ENCODE measurements at regions not wholly inside any gene's neighbourhood (a gene's known extent, or its start where the extent isn't known, plus 50 kb on each side); places are given as distances from the start of the nearest gene placed in this dataset.

DNA sequence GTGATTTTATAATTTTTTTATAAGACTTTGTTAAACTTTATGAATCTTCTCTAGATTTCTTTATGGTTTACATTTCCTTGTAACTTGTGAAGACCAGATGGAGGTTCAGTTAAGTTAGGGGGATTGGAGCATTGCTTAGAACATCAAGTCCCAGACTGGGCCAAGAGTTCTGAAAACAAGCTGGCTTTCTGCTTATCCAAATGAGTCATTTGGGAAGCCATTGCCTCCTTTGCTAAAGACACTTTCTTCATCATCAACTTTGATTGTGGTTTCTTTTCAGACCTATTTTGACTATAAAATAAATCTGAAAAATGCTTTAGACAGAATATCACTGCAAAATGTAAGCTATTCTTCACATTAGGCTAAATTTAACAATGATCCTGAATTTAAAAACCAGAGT lies 446.8 kb downstream of the USP25 start:
- H3K4me3 ChIP-seq (ENCODE audit: low read depth, low read length) = no peak overlapping the region
- no peak for DNase-seq (ENCODE audit: low read depth)
- TF ChIP-seq, protein P1, sequence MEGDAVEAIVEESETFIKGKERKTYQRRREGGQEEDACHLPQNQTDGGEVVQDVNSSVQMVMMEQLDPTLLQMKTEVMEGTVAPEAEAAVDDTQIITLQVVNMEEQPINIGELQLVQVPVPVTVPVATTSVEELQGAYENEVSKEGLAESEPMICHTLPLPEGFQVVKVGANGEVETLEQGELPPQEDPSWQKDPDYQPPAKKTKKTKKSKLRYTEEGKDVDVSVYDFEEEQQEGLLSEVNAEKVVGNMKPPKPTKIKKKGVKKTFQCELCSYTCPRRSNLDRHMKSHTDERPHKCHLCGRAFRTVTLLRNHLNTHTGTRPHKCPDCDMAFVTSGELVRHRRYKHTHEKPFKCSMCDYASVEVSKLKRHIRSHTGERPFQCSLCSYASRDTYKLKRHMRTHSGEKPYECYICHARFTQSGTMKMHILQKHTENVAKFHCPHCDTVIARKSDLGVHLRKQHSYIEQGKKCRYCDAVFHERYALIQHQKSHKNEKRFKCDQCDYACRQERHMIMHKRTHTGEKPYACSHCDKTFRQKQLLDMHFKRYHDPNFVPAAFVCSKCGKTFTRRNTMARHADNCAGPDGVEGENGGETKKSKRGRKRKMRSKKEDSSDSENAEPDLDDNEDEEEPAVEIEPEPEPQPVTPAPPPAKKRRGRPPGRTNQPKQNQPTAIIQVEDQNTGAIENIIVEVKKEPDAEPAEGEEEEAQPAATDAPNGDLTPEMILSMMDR (IDR thresholded peaks at IDR 0.05; ENCODE audit: insufficient read depth, low read depth, low read length, missing control alignments) = no peak

DNA sequence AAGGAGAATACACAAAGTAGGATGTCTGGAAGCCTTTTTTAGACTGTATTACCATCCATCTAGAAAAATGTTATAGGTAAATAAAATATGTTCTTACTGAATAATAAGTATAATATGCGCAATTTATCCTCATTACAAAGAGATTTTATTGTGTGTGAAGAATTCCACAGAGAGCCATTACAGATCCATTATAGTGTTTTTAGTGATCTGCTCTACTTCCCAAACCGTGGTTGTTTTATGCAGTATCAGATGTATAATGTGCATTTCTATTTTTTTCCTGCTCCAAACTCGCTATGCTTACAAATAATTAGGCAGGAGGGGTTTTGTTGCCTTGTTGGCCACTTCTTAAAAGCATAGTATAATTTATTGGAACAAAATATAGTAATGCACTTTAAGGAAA lies 447.8 kb downstream of the USP25 start:
- TF ChIP-seq, protein P1 (IDR thresholded peaks at IDR 0.05; ENCODE audit: insufficient read depth, low read depth, low read length, missing control alignments) = no peak
- no peak for DNase-seq (ENCODE audit: low read depth)
- no peak overlapping the region for H3K4me3 ChIP-seq (ENCODE audit: low read depth, low read length)

DNA sequence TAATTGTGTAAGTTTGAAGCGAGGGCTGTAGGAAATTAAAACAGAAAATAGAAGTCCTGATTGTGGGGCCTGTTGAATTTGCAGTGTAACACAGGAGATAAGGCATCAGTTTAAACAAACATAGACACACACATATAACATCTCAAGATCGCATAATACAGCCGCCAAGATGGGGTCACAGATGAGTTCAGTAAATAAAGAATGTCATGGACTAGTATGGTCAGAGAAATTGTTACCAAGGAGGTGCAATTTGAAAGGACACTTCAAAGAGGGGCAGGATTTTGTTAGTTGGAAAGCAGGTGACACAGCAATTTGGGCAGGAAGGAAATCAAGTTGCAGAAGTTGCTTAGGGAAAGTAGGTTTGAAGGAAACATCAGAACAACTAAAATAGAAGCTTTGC lies 450.0 kb downstream of the USP25 start:
- no peak for DNase-seq (ENCODE audit: low read depth)
- TF ChIP-seq, protein P1 (IDR thresholded peaks at IDR 0.05; ENCODE audit: insufficient read depth, low read depth, low read length, missing control alignments) = no peak
- H3K4me3 ChIP-seq (ENCODE audit: low read depth, low read length) = no peak overlapping the region

DNA sequence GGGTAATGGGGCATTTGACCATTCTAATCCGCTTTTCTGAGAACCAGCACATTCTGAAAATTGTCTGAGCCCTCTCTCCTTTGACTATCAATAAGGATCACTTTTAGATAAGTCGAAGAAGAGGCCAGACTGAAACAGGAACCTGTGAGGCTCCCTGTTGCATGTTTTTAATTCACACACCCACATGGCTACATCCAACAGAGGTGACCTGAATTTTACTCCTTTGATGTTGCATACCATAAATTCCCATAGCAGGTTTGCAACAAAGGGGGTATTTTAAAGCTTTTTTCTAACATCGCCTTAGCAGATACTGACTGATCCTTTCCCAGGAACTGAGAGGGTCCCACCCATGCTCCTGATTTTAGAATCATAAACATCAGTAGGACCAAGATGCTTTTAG lies 450.8 kb downstream of the USP25 start:
- TF ChIP-seq, protein P1 (IDR thresholded peaks at IDR 0.05; ENCODE audit: insufficient read depth, low read depth, low read length, missing control alignments) = no peak
- DNase-seq (ENCODE audit: low read depth) = no peak
- H3K4me3 ChIP-seq (ENCODE audit: low read depth, low read length) = no peak overlapping the region

DNA sequence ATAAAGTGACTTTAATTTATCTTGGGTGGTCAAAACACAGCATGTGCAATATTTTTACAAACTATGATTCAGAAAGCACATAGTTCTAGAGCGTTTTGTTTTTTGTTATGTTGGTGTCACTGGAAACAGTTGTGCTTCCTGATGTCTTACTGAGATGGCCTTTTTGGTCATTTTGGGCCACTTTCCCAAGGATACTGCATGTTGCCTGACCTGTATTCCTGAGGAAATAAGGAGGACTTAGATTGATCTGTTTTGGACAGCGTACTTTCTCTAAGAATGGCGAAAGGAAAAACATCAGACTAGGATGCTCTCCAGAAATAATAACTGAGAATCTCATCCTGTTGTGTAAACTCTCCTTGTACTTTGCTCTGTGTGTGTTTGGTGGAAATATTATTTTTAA lies 451.2 kb downstream of the USP25 start:
- H3K4me3 ChIP-seq (ENCODE audit: low read depth, low read length) = no peak overlapping the region
- TF ChIP-seq, protein P1 (IDR thresholded peaks at IDR 0.05; ENCODE audit: insufficient read depth, low read depth, low read length, missing control alignments) = no peak
- DNase-seq (ENCODE audit: low read depth) = no peak

DNA sequence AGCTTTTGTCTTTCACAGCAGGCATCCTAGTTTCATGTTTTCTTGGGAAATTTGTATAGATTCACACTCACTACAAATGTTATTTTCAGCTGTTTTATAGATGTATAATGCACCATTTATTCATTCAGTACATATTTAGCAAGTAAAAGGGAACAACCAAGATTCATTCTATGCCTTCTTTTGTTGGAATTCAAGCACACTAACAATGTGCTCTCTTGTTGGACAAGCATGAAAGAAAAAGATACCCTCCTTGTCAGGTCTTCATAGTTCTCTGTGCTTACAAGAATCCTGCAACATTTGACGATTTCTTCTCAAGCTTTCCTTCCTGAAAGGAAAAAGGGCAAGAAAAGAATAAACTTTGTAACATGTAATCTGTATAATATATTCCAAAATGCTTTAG lies 456.0 kb downstream of the USP25 start:
- DNase-seq (ENCODE audit: low read depth) = no peak
- TF ChIP-seq, protein P1 (IDR thresholded peaks at IDR 0.05; ENCODE audit: insufficient read depth, low read depth, low read length, missing control alignments) = no peak
- no peak overlapping the region for H3K4me3 ChIP-seq (ENCODE audit: low read depth, low read length)

DNA sequence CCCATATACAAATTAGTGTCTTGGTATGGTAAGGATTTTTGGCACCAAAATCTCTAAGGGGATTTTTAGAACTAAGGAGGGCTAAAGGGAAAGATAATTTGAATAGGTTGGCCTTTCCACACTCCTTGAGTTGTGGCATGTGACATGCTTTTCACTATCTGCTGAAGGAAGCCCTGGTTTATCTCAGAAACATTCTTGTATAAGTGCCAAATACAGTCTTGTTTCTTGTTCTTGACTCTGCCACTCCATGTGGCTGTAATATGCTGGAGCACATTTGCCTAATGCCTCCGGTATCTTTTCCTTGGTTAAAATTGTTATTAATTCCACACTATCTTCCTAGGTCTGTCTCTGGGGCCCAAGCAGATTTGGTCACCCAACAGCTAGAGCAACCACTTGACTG lies 457.0 kb downstream of the USP25 start:
- no peak for DNase-seq (ENCODE audit: low read depth)
- no peak overlapping the region for H3K4me3 ChIP-seq (ENCODE audit: low read depth, low read length)
- TF ChIP-seq, protein P1 (IDR thresholded peaks at IDR 0.05; ENCODE audit: insufficient read depth, low read depth, low read length, missing control alignments) = no peak
